HG03060 (cell line): ENCODE measurements at regions not wholly inside any gene's neighbourhood (a gene's known extent, or its start where the extent isn't known, plus 50 kb on each side); places are given as distances from the start of the nearest gene placed in this dataset.
"Not testable (repeated sequence)": the region's sequence is repeated elsewhere in the genome, so short reads cannot be mapped to it uniquely, and the experiment has no call there.

Experiments used
- ATAC-seq: cut with Tn5 transposase; IDR thresholded peaks from one replicate; pipeline ENCODE4 v1.9.1; 2021; ENCODE audit warnings: low read depth, moderate number of reproducible peaks; ENCODE audit not compliant: unreplicated experiment

DNA sequence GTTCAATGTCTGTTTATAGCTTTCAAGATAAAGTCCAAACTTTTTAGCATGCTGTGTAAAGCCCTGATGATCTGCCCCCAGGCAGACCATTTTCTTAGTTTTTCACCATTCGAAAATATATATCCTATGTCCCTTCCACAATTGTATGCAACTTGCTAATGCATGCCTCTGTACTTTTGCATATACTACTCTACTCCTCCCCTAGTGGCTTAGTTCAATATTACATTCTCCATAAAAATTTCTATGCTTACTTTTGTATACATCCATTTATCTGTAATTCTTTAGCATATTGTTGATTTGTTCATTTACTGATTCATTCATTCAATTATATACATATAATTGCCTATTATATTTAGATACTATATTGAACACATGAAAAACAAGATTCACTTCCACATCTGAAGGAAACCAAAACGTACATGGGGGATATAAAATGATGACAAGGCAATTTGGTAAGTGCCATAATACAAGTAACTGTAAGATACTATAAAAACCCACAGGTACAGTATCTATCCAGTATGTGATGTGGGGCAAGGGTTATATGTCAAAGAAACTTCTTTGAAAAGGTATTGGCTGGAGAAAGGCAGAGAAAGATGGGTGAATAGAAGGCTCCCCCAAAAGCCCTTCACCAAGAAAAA is 902.5 kb downstream of the FAM133A start:
- no peak for ATAC-seq

DNA sequence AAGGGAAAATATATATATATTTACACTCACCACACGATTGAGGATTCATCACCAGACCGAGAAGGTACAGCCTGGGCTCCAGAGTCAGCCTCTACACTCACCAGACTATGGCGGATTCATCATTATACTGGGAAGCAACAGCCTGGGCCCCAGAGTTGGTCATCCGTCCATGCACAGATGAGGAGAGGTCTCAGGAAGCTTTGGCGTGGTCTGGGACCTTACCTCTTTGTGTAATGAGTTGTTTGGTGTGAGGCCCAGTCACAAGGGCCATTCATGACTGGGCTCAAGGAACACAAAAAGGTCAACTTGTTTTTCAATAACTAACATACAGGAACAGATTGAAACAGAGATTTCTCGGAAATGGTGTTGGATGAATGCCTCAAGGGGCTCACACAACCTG is 926.1 kb downstream of the FAM133A start:
- no peak for ATAC-seq

DNA sequence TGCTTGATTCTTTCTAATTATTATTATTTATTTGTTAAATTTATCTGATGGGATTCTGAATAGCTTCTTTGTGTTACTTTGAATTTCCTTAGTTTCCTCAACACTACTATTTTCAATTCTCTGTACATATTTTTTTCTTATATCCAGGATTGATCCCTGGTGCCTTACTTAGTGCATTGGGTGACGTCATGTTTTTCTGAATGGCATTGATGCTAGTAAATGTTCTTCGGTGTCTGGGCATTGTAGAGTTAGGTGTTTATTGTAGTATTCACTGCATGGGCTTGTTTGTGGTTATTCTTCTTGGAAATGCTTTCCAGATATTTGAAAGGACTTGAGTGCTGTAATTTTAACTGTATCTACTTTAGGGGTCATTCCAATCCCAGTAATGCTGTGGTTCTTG is 938.1 kb downstream of the FAM133A start:
- ATAC-seq: no peak

DNA sequence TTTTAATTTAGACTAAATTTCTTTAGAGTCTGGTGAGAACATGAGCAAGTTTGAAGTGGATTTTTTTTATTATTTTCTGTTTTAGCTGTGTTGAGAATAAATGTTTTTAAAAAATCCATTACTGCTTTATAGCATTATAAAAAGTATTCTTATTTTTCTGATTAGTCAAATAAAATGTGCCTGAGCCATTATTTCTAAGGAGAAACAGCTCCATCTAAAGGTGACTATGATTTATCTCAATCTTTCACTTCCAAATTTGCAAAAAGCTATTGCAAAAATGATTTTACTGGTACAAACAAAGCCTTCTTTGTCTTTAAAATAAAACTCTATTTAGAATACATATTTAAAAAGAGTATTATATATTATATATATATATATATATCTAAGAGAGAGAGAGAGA is 959.2 kb downstream of the FAM133A start:
- ATAC-seq: no peak

GRCh38 chrX:94635003-94635402 is 961.0 kb downstream of the FAM133A start:
- ATAC-seq: no peak

GRCh38 chrX:94645726-94646125 is 971.7 kb downstream of the FAM133A start:
- ATAC-seq: no peak

GRCh38 chrX:94655180-94655579 is 981.2 kb downstream of the FAM133A start:
- no peak for ATAC-seq

DNA sequence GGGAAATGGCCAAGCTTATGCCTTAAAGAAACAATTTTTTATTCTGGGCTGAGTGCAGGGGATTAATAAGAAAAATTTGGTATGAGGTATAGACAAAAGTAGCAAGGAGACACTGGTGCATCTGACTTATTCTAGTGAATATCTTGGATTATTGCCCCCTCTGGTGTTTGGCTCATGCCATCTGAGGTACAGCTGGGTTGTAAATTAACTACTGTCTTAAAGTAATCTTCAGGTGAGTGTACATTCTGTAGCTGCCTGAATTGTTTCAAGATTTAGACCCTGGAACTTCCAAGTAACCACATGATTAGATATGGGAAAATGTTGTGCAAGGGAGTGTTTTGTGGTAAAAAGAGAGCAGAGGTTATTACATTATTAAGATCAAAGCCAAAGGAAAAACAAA is 988.7 kb downstream of the FAM133A start:
- ATAC-seq: no peak

DNA sequence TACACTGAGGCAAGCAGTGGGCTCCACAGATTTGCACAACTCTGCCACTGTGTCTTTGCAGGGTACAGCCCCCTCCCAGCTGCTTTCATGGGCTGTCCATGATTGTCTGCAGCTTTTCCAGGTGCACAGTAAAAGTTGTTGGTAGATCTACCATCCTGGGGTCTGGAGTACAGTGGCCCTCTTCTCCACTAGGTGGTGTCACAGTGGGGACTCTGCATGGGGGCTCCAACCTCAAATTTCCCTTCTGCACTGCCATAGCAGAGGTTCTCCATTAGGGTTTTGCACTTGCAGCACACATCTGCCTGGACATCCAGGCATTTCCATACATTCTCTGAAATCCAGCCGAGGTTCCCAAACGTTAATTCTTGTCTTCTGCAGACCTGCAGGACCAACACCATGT is 1002.3 kb downstream of the FAM133A start:
- ATAC-seq: no peak

GRCh38 chrX:94686071-94686470 is 1012.1 kb downstream of the FAM133A start:
- ATAC-seq: no peak

DNA sequence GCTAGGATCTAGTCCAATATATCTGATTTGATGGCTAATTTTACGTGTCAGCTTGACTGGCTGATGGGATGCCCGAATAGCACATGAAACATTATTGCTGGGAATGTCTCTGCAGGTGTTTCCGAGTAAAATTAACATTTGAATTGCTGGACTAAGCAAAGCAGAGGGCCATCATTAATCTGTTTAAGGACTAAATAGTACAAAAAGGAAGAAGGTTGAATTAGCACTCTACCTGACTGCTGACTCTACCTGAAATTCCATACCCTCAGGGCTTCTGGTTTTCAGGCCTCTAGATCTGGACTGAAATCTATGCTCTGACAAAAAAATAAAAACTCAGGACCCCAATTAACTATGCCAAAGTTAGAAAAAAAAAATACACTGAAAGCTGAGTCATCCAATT is 1021.9 kb downstream of the FAM133A start:
- ATAC-seq: no peak

DNA sequence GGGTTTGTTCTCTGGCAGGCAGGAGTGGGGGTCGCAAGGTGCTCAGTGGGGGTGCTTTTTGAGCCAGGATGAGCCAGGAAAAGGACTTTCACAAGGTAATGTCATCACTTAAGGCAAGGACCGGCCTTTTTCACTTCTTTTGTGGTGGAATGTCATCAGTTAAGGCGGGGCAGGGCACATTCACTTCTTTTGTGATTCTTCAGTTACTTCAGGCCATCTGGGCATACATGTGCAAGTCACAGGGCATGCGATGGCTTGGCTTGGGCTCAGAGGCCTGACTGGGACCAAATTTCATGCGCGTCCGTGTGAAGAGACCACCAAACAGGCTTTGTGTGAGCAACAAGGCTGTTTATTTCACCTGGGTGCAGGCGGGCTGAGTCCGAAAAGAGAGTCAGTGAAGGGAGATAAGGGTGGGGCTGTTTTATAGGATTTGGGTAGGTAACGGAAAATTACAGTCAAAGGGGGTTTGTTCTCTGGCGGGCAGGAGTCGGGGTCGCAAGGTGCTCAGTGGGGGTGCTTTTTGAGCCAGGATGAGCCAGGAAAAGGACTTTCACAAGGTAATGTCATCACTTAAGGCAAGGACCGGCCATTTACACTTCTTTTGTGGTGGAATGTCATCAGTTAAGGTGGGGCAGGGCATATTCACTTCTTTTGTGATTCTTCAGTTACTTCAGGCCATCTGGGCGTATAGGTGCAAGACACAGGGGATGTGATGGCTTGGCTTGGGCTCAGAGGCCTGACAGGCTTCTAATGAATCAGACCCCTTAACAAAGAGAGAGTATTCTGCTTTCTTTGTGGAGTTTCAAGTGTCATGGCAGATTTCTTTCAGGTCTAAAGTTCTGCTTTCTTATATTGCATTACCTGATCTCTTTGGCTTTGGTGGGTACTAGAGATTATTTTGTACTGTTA is 1030.6 kb downstream of the FAM133A start:
- not testable (repeated sequence) for ATAC-seq

- no peak for ATAC-seq
Observed at GRCh38 chrX:94721386-94721785, 1047.4 kb downstream of the FAM133A start.

DNA sequence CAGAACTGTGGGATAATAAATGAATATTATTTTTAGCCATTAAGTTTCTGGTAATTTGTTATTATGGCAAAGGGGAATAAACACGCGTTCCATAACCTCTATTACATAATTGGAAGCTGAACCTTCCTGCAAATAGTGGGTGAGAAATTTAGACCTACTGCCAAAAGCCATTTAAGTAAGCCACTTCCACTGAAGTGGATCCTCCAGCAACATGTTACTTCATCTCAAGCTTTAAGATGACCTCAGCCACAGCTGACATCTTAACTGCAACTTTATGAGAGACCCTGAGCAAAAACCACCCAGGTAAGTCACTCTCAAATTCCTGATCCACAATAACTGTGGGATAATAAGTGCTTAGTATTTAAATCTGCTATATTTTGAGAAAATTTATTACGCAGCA is 1048.6 kb downstream of the FAM133A start:
- no peak for ATAC-seq

GRCh38 chrX:94742772-94743171 is 1068.8 kb downstream of the FAM133A start:
- ATAC-seq: no peak

- no peak for ATAC-seq
Observed at GRCh38 chrX:94743478-94743877, 1069.5 kb downstream of the FAM133A start.

GRCh38 chrX:94744786-94745185 is 1070.8 kb downstream of the FAM133A start:
- ATAC-seq: no peak

GRCh38 chrX:94751611-94752010 is 1077.6 kb downstream of the FAM133A start:
- no peak for ATAC-seq

- ATAC-seq: no peak
Observed at GRCh38 chrX:94752434-94753169, 1078.6 kb downstream of the FAM133A start.

DNA sequence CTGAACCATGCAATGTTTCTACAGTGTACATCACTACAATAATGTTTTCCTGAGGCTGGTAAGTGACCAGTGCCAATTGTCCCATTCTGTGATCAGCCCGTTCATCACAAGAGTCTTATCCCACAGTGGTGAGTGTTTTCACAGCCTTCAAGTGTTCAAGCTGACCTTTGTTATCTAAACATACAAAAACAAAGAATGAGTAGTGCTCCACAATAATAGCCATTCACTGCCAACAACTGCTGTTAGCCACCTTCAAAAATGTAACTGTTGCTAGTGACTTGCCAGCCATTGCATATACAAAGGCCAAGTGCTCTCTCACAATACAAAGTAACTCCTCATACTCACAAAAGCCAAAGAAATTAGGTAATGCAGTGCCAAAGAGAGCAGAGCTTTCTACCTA is 1084.1 kb downstream of the FAM133A start:
- ATAC-seq: no peak

- no peak for ATAC-seq
Observed at GRCh38 chrX:94775640-94776039, 1101.6 kb downstream of the FAM133A start.
